NCI-H1694 (cell line): ENCODE measurements at regions not wholly inside any gene's neighbourhood (a gene's known extent, or its start where the extent isn't known, plus 50 kb on each side); places are given as distances from the start of the nearest gene placed in this dataset.
A peak's percentile ranks its signal among the peaks of the same experiment; 100 is the strongest.

Experiments
- DNase-seq: peaks from one replicate; lab custom pipeline; 2025; lab: John Stamatoyannopoulos, UW

- no peak for DNase-seq
Measured at GRCh38 chr6:14431385-14432330, 314.1 kb downstream of the CD83 start.

DNA sequence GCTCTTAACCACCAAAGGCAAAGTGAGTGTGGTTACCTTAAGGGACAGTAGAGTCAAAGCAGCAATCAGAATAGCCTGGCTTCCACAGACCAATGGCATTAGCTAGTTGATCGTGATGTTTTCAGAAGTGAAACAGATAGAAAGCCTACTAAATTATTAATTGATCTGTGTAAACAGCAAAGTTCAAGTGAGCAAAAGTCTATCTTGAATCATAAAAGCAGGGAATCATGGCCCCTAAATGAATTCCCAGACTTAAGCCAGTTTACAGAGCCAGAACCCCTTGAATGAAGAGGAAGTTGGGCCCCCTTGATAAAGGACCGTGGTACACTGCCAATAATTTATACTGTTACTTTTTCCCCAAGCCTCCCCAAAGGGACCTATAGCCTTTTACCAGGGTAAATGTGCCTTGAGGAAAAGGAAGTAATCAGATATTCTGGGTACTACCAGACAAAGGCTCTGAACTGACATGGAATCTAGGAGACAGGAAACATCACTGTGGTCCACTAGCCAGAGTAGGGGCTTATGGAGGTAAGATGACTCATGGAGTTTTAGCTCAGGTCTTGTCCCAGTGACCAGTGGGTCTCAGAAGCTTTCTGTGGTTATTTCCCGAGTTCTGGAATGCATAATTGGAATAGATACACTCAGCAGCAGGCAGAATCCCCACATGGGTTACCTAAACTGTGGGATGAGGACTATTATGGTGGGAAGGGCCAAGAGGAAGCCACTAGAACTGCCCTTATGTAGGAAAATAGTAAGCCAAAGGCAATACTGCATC is 317.5 kb downstream of the CD83 start:
- DNase-seq: no peak

- DNase-seq: no peak
Measured at GRCh38 chr6:14436592-14437132, 319.1 kb downstream of the CD83 start.

DNA sequence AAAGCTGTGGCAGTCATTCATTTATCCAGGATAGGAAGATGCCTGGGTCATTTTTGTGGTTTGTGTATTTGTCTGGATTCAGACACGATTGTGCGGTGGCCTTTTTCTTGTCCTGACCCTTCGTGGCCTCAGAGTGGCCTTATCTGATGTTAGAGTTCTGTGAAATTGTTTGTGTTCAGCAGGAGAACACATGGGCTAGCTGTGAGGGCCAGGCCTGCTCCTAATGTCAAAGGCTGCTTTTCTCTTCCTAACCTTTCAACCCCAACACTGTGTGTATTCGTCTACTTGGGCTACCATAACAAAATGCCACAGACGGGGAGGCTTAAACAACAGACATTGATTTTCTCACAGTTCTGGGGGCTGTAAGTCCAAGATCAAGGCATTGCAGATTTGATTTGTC is 321.8 kb downstream of the CD83 start:
- no peak for DNase-seq

- no peak for DNase-seq
Measured at GRCh38 chr6:14440215-14440910, 322.8 kb downstream of the CD83 start.

- DNase-seq: peak; percentile 47
Measured at GRCh38 chr6:14440940-14441781, 323.6 kb downstream of the CD83 start.

DNA sequence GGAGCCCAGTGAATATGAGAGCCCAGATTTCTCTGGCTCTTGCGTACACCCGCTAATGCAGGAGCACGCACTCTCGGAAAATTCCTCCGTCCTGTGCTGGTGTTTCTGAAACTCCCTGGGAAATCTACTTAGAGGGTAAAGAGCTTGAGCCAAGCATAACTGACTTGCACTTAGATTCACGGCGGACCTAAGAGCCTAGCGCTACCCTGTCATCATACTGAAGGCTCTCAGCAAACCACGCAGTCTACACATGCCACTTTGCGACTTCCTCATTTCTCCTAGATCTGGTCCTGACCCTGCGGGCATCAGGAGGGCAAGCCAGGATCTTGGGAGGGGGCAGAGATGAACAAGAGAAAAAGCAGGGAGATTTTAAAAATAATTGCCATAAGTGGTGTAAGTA is 324.7 kb downstream of the CD83 start:
- DNase-seq: no peak

DNA sequence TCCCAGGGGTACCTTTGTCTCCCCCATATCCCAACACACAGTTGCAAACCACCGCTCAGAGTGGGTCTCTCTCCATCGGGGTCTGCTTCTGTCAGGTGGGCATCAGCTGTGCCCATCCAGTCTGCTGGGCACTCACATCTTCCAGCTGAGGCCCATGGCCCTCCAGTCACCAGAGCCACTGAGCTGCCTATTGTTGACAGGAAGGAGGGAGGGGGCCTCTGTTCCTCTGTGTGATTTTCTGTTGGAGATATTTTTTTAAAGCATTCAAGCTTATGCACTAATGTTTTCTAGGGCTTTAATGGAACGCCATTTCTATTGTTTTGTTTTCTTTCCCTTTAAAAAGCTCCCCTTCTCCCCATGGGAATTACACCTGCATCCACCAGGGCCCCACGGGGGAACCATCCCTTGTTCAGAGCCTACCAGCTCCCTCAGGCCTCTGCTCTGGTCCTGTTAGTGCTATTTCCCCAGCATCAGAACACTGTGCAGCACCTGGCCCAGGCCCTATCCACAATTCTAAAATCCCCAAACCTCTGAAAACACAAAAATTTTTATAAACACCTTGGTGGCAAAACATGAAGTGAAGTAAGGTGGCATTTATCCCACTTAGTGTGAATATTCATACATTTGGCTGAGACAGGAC is 326.2 kb downstream of the CD83 start:
- DNase-seq: no peak

- no peak for DNase-seq
Measured at GRCh38 chr6:14444295-14444972, 326.9 kb downstream of the CD83 start.

- no peak for DNase-seq
Measured at GRCh38 chr6:14447240-14447639, 329.7 kb downstream of the CD83 start.

GRCh38 chr6:14448246-14448645 is 330.7 kb downstream of the CD83 start:
- DNase-seq: no peak

GRCh38 chr6:14450133-14450504 is 332.5 kb downstream of the CD83 start:
- DNase-seq: peak; percentile 50

- no peak for DNase-seq
Measured at GRCh38 chr6:14450578-14450977, 333.0 kb downstream of the CD83 start.

DNA sequence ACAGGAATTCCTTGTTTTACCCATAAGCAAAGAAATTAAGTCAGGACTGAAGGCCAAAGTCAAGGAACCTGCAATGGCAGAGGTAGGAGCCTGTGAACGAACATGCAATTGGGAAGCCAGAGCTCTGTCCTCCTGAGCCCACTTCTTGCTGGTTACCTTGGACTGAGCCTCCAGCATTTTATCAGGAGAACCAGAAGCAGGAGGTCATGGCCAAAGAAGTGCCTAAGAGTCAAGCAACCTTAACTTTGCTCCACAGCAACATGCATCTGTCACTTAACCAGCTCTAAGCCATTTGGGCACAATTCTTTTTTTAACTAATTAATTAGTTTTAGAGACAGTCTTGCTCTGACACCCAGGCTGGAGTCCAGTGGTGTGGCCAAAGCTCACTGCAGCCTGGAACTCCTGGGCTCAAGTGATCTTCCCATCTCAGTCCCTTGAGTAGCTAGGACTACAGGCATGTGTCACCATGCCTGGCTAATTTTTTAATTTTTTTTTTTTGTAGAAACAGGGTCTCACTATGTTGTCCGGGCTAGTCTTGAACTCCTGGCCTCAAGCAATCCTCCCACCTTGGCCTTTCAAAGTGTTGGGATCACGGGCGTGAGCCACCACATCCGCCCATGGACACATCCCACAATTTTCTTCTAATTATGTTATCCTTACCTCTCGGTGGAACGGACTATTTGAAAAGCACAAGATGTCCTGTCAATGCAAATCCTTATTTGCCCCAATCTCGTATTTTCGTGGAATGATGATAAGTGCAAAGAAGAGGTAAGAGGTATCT is 334.2 kb downstream of the CD83 start:
- DNase-seq: no peak

GRCh38 chr6:14452567-14453527 is 335.3 kb downstream of the CD83 start:
- no peak for DNase-seq

- DNase-seq: no peak
Measured at GRCh38 chr6:14453712-14454472, 336.3 kb downstream of the CD83 start.

- DNase-seq: no peak
Measured at GRCh38 chr6:14454473-14454775, 336.9 kb downstream of the CD83 start.

DNA sequence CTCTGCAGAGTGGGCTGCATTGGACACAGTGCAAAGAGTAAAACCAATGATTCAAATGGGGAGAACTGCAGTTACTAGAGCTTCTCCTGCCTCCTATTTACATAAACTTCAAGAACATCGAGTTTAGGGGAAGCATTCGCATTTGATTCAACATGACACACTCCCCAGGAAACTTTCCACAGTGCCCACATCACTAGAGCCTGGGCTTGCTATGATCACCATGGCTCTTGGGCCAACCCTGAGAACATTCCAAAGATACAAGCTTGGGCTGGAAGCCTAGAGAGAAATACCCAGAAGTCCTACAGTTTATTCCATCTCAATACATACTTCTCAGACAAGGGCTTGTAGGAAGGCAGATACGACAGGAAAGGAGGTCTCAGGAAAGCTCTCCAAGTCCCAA is 337.9 kb downstream of the CD83 start:
- DNase-seq: no peak
